Fibroblast of pulmonary artery (primary cell): ENCODE measurements at regions not wholly inside any gene's neighbourhood (a gene's known extent, or its start where the extent isn't known, plus 50 kb on each side); places are given as distances from the start of the nearest gene placed in this dataset.
"Not testable (repeated sequence)": the region's sequence is repeated elsewhere in the genome, so short reads cannot be mapped to it uniquely, and the experiment has no call there.

Experiments
- DNase-seq: peaks from one replicate; pipeline ENCODE4 v3.0.0-alpha.2; 2010; ENCODE audit warnings: low read depth
- H3K4me3 ChIP-seq: replicated peaks from 2 replicates; pipeline ENCODE4 v1.5.1; 2011; ENCODE audit warnings: low read depth, mild to moderate bottlenecking, control low read depth, low read length, moderate library complexity
- CTCF ChIP-seq: IDR thresholded peaks from 2 replicates; pipeline ENCODE4 v1.5.1; 2011; ENCODE audit warnings: mild to moderate bottlenecking, control low read depth, low read length, inconsistent platforms; ENCODE audit errors: missing control alignments

- no peak for DNase-seq
- TF ChIP-seq CTCF: no peak
- H3K4me3 ChIP-seq: no peak overlapping the region
Observed at GRCh38 chr18:40258311-40258710, 1696.7 kb upstream of the PIK3C3 start.

GRCh38 chr18:40250236-40250635 lies 1704.8 kb upstream of the PIK3C3 start:
- no peak for DNase-seq
- no peak overlapping the region for H3K4me3 ChIP-seq
- no peak for TF ChIP-seq CTCF

- no peak for DNase-seq
- no peak overlapping the region for H3K4me3 ChIP-seq
- no peak for TF ChIP-seq CTCF
Observed at GRCh38 chr18:40249390-40250080, 1705.5 kb upstream of the PIK3C3 start.

GRCh38 chr18:40245612-40246011 lies 1709.4 kb upstream of the PIK3C3 start:
- not testable (repeated sequence) for H3K4me3 ChIP-seq, DNase-seq

- no peak for TF ChIP-seq CTCF
- H3K4me3 ChIP-seq: no peak overlapping the region
- DNase-seq: no peak
Observed at GRCh38 chr18:40243607-40244006, 1711.4 kb upstream of the PIK3C3 start.

- H3K4me3 ChIP-seq: no peak overlapping the region
- no peak for DNase-seq
- TF ChIP-seq CTCF: no peak
Observed at GRCh38 chr18:40235836-40236235, 1719.2 kb upstream of the PIK3C3 start.

- no peak overlapping the region for H3K4me3 ChIP-seq
- TF ChIP-seq CTCF: no peak
- no peak for DNase-seq
Observed at GRCh38 chr18:40235323-40235722, 1719.7 kb upstream of the PIK3C3 start.
